Gastrocnemius medialis (tissue), 4 donors: ENCODE measurements at regions not wholly inside any gene's neighbourhood (a gene's known extent, or its start where the extent isn't known, plus 50 kb on each side); places are given as distances from the start of the nearest gene placed in this dataset.

ENCODE experiments used
- POLR2A ChIP-seq, 2 donors: fragments of 450-650 bp; IDR thresholded peaks; one replicate each; pipeline ENCODE4 v1.6.1; 2017; ENCODE audit warnings: antibody characterized with exemption in 2 of 2, mild to moderate bottlenecking in 2 of 2, moderate library complexity in 2 of 2
- TF ChIP-seq, protein P1 (sequence below), 5 experiments: fragments of 450-650 bp in 3 of 5; fragments of 200-600 bp in 2 of 5; sonication (generic) in 2 of 5; IDR thresholded peaks in 4 of 5; conservative IDR thresholded peaks in 1 of 5; 1 replicate in 4 of 5; 2 replicates in 1 of 5; pipeline ENCODE4 v1.5.1; 2016 to 2019; ENCODE audit warnings: antibody characterized with exemption in 5 of 5, mild to moderate bottlenecking in 3 of 5, moderate library complexity in 3 of 5

GRCh38 chr2:5394223-5394622, 298.0 kb upstream of the SOX11 start:
- TF ChIP-seq, protein P1, sequence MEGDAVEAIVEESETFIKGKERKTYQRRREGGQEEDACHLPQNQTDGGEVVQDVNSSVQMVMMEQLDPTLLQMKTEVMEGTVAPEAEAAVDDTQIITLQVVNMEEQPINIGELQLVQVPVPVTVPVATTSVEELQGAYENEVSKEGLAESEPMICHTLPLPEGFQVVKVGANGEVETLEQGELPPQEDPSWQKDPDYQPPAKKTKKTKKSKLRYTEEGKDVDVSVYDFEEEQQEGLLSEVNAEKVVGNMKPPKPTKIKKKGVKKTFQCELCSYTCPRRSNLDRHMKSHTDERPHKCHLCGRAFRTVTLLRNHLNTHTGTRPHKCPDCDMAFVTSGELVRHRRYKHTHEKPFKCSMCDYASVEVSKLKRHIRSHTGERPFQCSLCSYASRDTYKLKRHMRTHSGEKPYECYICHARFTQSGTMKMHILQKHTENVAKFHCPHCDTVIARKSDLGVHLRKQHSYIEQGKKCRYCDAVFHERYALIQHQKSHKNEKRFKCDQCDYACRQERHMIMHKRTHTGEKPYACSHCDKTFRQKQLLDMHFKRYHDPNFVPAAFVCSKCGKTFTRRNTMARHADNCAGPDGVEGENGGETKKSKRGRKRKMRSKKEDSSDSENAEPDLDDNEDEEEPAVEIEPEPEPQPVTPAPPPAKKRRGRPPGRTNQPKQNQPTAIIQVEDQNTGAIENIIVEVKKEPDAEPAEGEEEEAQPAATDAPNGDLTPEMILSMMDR (IDR thresholded peaks at IDR 0.05 in 4 of 5, conservative IDR thresholded peaks at IDR 0.05 in 1 of 5), result no peak
- no peak for TF ChIP-seq POLR2A (IDR thresholded peaks at IDR 0.05)
